ENCODE measurements at regions not wholly inside any gene's neighbourhood (a gene's known extent, or its start where the extent isn't known, plus 50 kb on each side); places are given as distances from the start of the nearest gene placed in this dataset.

- no peak for ATAC-seq (ENCODE audit: low read depth)
- in situ Hi-C loops (cut with MboI; ENCODE audit: low sequenced_read_pairs) (no loop called here), dilution Hi-C loops (cut with HindIII; ENCODE audit: low sequenced_read_pairs, unreplicated experiment) (no loop called here), intact Hi-C loops (cut with micrococcal nuclease) (no loop called here)
- H3K79me1 ChIP-seq (ENCODE audit: low read depth in 1 of 2, low read length in 2 of 2): no peaks in the 10 kb centered on the region
- H4K91ac ChIP-seq (ENCODE audit: insufficient read depth, low read depth, low read length): no peak overlapping the region
- ChIA-PET CTCF (no interaction called here), POLR2A (ENCODE audit: unreplicated experiment) (no interaction called here)
- H3K4me1 ChIP-seq (ENCODE audit: control insufficient read depth, insufficient read depth, low read length): no peaks in the 10 kb centered on the region
- no peak for TF ChIP-seq ELK1 (IDR thresholded peaks at IDR 0.05; ENCODE audit: borderline replicate concordance, low read depth, low read length)
- TF ChIP-seq POLR2A (IDR thresholded peaks at IDR 0.05; ENCODE audit: low read depth, low read length): no peak
- TF ChIP-seq BHLHE40 (IDR thresholded peaks at IDR 0.05; ENCODE audit: low read depth, low read length): no peak
- TF ChIP-seq USF2 (IDR thresholded peaks at IDR 0.05; ENCODE audit: low read depth, low read length): no peak
- no peak for TF ChIP-seq RCOR1 (IDR thresholded peaks at IDR 0.05; ENCODE audit: insufficient replicate concordance, low read length)
- TF ChIP-seq RAD21 (IDR thresholded peaks at IDR 0.05; ENCODE audit: low read length): no peak
- no peak for TF ChIP-seq MXI1 (IDR thresholded peaks at IDR 0.05; ENCODE audit: borderline replicate concordance, low read depth, low read length)
- TF ChIP-seq RFX5 (IDR thresholded peaks at IDR 0.05; ENCODE audit: low read depth, low read length): no peak
- no peak for TF ChIP-seq CTCF (conservative IDR thresholded peaks at IDR 0.05; ENCODE audit: low read depth, low read length)
- no peak for TF ChIP-seq SMC3 (IDR thresholded peaks at IDR 0.05; ENCODE audit: low read depth, low read length)
- TF ChIP-seq CHD1 (IDR thresholded peaks at IDR 0.05; ENCODE audit: low read depth, low read length): no peak
- no peak overlapping the region for H3K27ac ChIP-seq (ENCODE audit: insufficient read depth, low read length)
- no peak overlapping the region for H3K14ac ChIP-seq (replicated peaks; ENCODE audit: low read depth, low read length)
- no peak overlapping the region for H3K4ac ChIP-seq (ENCODE audit: low read depth, low read length)
- no peak overlapping the region for H2BK120ac ChIP-seq (ENCODE audit: low read depth, low read length)
- H3K56ac ChIP-seq (ENCODE audit: extremely low read depth, insufficient read depth, low read length): no peak overlapping the region
- H2AK9ac ChIP-seq (replicated peaks; ENCODE audit: low read depth, low read length, poor library complexity): no peak overlapping the region
- H3K27me3 ChIP-seq (ENCODE audit: control insufficient read depth, insufficient read depth, low read length): no peaks in the 10 kb centered on the region
- no peaks in the 10 kb centered on the region for H3K9me1 ChIP-seq (ENCODE audit: insufficient read depth, low read length)
- H4K5ac ChIP-seq (ENCODE audit: low read depth, low read length): no peak overlapping the region
- H4K20me1 ChIP-seq (ENCODE audit: insufficient read depth, low read length): no peaks in the 10 kb centered on the region
- H3K9ac ChIP-seq (ENCODE audit: low read depth, low read length): no peak overlapping the region
- H2BK5ac ChIP-seq (ENCODE audit: low read depth, low read length, poor library complexity, severe bottlenecking): no peak overlapping the region
- BruUV-seq (replicated peaks): no TSS peak
- H2AK5ac ChIP-seq (ENCODE audit: low read depth, low read length): no peak overlapping the region
- H3K18ac ChIP-seq (ENCODE audit: low read depth, low read length): no peak overlapping the region
- no peak overlapping the region for H2BK15ac ChIP-seq (ENCODE audit: low read depth, low read length)
- H3K36me3 ChIP-seq (ENCODE audit: control insufficient read depth, insufficient read depth, low read length): no peaks in the 10 kb centered on the region
- H2AFZ ChIP-seq (replicated peaks; ENCODE audit: low read length, poor library complexity): no peak overlapping the region
- no peak for DNase-seq
- H4K8ac ChIP-seq (ENCODE audit: low read depth in 2 of 2, low read length in 2 of 2): no peak overlapping the region
- H2BK20ac ChIP-seq (ENCODE audit: low read depth, low read length): no peak overlapping the region
- 0% methylated on average over 1 of the region's 2 CpGs; no CpG with 5 or more reads in 1 of the 2 experiments for WGBS, 2 experiments (ENCODE audit: extremely low coverage in 2 of 2, insufficient read length in 1 of 2)
- peaks cover 4% of the 10 kb centered on the region for H3K9me3 ChIP-seq (ENCODE audit: control insufficient read depth, insufficient read depth, low read length)
- H3K4me3 ChIP-seq (ENCODE audit: insufficient read depth, low read depth, low read length): no peak overlapping the region
- H3K23ac ChIP-seq (ENCODE audit: low read depth, low read length): no peak overlapping the region
- H3K4me2 ChIP-seq (ENCODE audit: low read depth, low read length): no peak overlapping the region
Measured at GRCh38 chr2:125318740-125319139, 1293.7 kb downstream of the CNTNAP5 start.

Measured in IMR-90 (cell line).